HG02763 (cell line): ENCODE measurements at regions not wholly inside any gene's neighbourhood (a gene's known extent, or its start where the extent isn't known, plus 50 kb on each side); places are given as distances from the start of the nearest gene placed in this dataset.

Experiments used
- ATAC-seq: cut with Tn5 transposase; IDR thresholded peaks from one replicate; pipeline ENCODE4 v1.9.1; 2021; ENCODE audit warnings: mild to moderate bottlenecking, moderate library complexity; ENCODE audit not compliant: unreplicated experiment

DNA sequence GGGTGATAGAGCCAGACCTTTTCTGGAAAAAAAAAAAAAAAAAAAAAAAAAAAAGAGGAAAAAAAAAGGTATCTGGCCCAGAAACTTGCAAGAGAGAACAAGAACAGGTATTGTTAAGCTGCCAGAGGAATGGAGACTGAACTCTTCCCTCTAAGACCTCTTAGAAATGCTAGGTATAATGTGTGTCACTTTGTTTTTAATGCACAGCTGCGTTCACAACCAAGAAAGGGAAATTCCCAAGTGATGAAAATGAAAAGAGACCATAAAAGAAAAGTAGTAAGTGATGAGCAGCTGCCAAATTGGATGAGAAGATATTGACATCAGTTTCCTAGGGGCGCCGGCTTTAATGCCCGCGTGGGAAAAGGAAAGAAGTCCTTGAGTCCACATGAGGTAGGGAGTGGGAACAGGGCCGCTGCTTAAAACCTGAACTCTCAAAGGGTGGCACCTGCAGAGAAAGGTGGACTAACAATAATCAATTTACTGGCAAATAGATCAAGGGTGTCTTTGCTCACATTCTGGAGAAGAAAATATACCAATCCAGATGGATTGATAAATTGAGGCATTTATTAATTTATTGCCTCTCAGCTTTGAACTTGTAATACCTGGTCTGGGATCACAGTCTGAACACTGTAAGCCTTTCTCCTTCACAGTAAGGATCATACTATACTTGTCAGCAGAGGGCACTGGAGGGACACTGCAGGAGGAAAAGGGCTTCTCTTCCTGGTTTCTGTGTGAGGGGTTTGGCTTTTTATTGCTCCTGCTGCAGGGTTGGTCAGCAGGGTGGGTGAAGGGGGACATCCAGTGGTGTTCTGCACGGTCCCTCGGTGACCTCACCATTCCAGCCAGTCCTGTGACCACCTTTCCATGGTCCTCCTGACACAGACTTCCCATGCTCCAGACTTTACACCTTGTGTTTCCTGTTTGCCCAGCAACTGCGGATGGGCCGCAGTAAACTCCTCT, 131.6 kb downstream of the AQP9 start:
- ATAC-seq = no peak

DNA sequence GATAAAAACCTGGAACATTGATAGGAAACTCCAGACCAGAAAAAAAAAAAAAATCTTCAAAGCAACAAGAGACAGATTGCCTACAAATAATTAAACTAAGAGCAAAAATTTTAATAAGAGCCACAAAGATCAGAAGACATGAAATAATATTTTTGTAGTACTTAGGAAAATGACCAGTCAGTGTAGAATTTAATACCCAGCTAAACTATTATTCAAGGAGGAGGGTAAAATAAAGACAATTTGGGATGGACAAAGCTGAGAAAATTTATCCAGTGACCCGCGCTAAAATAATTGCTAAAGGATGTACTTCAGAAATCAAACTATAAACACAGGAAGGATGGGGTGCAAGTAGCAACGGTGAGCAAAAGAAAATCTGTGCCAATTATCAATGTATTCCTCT, 133.2 kb downstream of the AQP9 start:
- ATAC-seq = no peak

DNA sequence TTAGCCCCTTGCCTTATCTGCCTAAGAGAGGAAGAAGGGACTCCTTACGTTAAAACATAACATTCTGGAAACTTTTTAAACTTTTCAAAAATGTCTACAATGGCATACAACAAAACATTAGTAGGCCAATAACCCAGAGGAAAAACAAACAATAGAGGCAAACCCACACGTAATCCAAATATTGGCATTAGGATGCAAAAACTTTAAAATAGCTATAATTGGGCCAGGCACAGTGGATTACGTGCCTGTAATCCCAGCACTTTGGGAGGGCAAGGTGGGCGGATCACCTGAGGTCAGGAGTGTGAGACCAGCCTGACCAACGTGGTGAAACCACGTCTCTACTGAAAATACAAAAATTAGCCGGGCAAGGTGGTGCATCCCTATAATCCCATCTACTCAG, 134.9 kb downstream of the AQP9 start:
- ATAC-seq = no peak

DNA sequence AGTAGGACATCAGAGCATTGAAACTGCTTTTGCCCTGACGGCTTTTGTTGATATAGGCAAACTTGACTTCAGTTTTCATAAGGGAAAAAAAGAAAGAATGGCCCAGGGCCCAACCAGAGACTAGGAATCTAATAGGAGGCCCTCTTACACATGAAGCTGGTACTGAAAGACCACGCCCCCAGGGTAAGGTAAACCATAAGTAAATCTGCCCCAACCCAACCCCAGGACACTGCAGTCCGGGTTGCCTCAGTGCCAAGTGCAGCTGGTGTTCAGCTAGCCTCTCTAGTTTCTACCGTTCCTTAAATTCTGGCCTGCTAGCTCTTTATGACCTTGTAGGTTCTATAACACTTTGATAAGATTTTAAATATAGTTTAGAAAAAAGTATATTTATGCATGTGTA, 136.7 kb downstream of the AQP9 start:
- no peak for ATAC-seq

DNA sequence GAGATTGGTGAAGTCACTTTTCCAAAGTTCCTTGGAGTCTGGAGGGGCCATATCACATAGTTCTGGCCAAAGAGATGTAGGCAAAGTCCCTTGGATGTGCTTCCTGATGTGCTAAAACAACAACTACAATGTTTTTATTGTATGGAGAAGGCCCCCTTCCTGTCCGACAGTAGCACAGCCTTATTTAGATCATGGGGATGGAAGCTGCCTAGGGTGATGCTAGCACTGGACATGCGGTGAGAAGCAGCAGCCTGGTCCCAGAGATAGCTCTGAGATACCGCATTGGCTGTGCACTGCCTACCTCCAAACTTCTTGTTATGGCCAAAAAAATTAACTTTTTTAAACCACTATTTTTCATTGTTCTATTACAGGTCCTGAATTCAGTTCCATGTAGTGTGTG, 137.6 kb downstream of the AQP9 start:
- ATAC-seq = no peak

DNA sequence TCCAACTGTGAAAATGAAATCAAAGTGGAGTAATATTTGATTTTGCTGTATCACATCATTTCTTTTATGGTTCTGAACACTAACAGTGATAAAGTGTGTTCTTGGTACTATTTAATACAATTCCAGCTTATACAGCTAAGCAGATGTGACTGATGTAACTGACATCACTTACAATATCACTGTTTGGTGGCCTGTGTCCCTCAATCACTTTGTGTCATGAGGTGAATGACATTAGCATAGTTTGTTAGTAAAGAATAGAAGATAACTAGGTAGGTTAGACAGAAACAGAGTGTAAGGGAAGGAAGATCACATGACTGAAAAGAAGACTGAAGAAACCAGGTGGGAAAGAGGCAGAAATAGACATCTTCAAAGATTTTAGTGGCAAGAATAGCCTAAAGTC, 138.7 kb downstream of the AQP9 start:
- no peak for ATAC-seq

DNA sequence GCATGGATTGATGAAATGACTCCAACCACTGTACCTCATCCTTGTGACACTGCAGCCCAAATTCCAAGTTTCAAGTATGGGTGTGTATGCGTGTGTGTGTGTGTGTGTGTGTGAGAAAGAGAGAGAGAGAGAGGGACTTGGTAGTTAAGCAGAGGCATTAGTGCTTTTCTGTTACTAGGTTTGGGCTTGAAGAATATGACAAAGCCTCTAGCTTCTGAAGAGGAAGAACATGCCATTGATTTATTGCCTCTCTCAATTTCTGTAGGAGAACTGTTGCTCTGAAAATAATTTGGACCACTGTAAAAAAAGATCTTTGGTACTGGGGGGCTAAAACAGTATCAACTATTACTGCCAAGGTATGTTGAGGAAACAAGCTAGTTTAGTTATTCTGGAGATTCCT, 139.2 kb downstream of the AQP9 start:
- ATAC-seq = no peak

DNA sequence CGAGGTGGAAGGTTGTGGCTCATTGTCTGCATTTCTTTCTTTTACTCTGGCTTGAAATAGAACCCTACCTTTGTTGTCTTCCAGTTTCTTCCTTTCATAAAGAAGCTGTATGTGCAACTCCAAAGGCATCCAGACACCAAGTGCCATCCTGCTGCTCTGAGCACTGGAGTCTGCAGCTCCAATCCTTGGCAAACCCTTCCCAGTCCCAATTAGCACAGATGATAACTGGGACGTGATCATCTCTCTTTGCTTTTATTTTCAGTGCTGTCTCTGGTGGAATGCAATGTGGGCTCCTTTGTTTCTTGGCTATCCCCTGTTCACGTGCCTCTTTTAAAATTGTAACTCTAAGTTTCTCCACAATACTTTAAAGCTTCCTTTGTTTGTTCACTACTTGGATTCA, 140.9 kb downstream of the AQP9 start:
- no peak for ATAC-seq

DNA sequence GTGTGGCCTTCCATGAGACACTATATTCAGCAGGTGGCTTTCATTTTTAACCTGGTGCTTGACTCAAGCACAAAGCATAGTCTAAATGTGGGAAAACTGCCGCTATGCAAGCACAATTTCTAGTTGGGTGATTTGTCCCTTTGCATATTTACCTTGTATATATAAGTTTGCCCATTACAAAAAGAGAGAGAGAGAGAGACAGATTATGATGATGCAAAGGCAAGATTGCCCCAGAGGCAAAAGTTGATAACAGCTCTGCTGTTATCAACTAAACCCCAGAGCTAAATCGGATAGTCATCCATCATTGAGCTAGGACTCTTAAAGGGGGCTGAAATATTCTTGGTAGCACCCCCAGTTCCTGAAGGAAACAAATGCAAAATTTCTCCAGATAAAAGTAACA, 141.5 kb downstream of the AQP9 start:
- ATAC-seq = no peak

DNA sequence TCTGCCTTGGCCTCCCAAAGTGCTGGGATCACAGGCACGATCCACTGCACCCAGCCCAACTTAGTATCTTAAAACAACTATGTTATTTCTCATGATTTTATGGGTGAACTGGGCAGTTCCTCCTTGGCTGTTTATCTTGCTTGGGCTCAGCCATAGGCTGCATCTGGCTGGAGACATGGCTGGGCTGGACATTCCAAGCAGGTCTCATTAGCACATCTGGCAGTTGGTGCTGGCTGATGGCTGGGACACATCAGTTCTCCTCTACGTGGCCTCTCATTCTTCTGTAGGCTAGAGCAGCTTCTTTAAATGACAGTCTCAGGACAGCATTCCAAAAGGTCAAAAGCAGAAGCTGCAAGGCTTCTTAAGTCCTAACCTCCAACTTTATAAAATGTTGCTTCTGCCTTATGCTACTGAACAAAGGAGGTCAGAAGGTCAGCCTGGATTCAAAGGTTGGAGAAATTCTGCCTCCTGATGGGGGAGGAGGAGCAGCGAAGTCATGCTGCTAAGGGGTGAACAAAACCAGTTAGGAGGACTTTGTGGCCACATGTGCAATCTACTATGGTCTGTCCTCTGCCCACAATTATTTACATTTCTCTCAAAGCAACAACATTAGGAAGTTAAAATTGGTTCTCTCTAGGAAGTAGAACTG, 144.0 kb downstream of the AQP9 start:
- ATAC-seq = no peak

DNA sequence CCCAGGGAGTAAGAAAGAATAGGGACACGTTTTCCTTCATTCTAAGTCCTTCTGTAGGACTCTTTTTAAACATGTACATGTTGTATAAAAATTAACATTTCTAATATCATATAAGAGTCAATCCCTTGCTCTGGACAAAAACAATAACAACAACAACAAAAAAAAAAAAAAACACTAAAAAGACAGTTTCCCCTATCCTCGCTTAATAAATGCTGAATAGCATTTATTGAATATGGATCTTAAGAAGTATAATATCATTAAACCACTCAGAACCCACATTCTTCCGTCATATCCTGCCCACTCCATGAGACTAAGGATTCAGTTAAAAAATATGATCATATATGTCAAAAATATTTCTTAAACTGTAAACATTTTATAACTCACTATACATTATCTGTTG, 145.1 kb downstream of the AQP9 start:
- ATAC-seq = no peak

DNA sequence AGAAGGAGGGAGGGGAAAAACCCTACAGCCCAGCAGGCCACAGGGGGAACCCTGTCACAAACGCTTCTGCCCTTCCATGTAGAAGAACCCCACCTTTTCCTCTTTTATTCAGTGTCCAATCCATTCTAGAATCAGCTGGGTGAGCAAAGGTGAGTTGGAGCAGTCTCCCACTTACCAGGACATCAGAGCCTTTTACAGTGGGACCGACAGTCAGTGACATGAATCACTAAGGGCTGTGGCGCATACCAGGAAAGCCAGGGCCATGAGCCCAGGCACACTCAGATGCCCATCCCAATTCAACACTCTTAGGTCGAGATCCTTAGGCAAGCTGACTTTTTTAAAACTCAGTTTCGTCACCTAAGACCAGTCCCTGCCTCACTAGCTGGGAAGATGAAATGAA, 146.1 kb downstream of the AQP9 start:
- no peak for ATAC-seq

DNA sequence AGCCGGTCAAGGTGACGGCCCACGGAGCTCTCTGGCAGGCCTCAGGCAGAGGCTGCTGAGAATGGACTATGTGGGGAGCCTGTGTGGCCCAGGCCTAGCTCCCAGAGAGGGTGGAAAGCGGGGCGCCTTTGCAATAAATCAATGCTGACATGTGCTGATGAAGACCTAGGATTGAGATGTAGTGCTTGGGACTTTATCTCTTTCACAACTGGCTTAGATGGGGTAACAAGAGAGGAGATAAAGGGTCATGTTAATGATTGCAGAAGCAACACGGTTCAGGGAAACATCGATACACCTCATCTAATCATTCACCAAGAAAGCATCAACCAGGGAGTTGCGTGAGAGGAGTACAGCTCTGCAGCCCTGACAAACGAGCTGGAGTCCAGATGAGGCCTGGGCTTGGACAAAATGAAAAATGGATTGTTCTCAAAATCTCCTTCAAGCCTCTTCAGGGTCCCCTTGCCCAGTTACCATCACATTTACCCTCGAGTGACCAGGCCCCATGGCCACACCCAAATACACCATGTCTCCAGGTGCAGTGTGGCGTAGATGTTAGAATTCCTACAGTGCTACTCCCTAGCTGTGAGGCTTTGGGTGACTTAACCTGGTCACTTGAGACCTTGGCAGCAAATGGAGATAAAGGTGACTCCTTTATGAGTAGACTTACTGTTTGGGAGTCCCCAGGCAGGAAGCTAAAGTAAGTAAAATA, 146.4 kb upstream of the LIPC start:
- ATAC-seq = no peak

DNA sequence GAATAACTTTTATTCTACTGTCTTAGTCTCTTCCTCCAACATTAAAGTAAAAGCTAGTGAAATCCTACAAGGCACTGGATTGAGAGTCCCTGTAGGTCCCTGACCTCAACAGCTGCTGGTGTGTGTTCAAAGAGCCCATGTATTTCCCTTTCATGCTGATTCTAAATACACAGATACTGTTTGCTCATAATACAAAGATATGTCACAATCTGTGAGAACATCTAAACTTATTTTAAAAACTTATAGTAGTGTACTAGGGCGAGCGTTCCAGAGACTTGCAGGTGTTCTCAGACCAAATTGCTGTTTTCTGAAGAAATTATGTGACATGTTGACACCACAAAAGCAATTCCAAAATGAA, 145.9 kb upstream of the LIPC start:
- no peak for ATAC-seq

DNA sequence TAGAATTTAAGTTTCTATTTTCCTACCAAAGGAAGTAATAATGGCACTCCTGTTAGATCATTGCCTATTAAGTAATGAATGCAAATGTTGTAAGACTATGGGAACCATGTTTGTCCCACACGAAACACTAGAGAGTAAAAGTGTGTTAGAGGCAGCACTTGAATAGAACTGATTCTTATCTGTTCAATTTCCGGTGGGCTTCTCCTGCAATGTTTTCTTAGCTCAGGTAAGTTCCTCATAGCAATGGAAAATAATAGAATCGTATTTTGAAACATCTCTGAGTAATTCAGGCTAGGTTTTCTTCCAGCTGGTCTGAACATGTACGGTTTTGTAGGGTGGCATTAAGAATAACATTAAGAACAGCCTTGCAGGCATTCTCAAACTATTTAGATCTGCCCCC, 145.3 kb upstream of the LIPC start:
- ATAC-seq = no peak

DNA sequence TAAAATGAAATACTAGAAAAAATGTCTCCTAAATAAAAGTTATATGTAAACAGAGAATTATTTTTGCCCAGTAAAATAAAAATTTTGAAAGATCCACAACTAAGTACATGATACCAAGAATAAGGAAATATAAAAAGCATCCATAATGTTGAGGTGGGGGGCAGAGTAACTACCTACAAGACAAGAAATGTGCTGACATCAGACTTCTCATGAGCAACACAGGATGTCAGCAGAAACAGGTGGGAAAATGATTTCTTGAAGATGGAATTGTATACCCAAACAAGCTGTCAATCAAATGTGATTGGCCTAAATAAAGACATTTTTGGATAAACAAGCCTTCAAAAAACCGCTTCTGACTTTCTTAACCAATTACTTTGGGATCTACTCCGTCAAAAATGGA, 143.9 kb upstream of the LIPC start:
- no peak for ATAC-seq

DNA sequence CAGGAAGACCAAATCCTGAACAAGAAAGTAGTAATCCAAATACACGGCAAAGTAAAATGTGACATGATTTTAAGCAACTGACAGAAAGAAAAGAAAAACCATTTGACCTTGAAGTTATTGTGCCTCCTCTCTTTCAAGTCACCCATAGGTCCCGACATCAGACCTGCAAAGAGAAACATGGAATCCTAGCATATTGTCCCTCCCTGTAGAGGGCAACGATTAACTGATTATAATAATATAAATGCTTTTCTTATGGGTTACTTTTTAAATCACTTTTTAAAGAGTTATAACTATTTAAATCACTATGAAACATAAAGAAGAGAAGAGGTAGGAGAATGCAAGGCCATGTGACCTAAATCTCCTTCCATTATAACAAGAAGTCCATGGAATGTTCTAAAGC, 143.2 kb upstream of the LIPC start:
- ATAC-seq = no peak

DNA sequence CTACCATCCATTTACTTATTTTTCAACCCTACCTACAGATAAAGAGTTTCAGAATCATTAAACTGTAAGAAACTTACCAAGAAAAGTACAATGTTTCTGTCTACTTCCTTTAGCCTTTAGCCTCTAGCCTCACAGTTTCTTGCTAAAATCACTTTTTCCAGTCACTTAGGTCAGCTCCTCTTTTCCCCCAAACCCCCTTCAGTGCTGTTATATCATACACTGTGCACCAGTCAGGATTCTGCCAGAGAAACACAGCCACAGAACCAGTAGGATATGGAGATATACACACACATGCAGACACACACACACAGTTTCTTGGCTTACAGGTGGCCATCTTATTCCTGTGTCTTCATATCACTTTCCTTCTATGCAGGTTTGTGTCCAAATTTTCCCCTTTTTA, 139.9 kb upstream of the LIPC start:
- no peak for ATAC-seq

DNA sequence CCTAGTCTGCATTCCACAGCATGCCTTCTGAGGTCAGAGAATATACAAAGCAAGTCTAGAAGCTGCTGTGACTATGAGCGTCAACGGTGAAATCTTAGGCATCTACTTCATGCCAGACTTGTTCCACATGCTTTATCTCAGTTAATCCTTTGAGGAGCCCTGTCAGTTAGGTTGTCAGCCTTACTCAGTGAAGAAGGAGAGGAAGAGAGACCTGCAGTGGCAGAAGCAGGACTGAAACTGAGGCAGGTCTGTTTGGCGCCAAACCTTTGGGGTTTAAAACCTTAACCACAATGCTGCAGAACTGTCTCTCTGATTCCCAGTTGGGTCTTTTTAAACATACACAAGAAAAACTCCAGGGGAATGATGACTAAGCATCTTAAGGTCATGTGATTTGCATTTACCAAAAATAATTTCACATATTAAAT, 139.0 kb upstream of the LIPC start:
- ATAC-seq = no peak

DNA sequence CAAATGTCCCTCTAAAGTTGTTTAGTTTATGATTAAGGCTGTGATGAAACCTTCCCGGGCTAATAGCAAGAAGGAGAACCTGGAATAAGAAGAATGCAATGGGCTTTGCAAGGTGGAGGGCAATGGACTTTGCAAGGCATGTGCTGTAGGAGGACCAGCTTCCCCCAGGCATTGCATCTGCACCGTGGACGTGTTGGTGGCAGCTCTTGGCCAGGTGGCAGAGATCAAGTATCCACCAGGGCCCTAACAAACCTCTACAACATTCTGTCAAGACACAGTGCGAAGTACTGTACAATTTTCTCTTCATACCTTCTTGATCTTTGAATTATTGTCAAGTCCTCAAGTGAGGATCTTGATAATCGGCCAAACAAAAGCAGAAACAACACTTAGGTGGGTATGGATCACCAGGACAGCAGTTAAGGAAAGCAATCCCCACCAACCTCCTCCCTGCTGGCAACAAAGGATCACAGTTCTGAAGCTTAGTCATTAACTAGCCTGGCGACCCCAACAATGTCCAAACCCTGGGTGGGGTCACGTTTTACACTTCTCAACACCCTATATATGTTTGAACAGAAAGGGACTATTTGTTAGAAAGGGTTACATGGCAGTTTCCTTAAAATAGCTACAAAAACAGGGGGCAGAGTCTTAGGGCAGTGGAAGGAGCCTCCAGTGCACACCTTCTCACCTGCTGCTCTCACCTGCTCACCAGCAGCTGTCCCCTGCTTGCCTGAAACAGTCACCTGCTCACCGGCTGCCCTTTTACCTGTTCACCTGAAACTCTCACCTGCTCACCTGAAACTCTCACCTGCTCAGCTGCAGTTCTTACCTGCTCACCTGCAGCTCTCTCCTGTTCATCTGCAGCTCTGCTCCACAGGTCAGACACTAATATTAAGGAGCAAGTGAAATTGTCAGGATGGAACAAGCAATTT, 137.9 kb upstream of the LIPC start:
- no peak for ATAC-seq
